ENCODE measurements at regions not wholly inside any gene's neighbourhood (a gene's known extent, or its start where the extent isn't known, plus 50 kb on each side); places are given as distances from the start of the nearest gene placed in this dataset.
"Not testable (repeated sequence)": the region's sequence is repeated elsewhere in the genome, so short reads cannot be mapped to it uniquely, and the experiment has no call there.

DNA sequence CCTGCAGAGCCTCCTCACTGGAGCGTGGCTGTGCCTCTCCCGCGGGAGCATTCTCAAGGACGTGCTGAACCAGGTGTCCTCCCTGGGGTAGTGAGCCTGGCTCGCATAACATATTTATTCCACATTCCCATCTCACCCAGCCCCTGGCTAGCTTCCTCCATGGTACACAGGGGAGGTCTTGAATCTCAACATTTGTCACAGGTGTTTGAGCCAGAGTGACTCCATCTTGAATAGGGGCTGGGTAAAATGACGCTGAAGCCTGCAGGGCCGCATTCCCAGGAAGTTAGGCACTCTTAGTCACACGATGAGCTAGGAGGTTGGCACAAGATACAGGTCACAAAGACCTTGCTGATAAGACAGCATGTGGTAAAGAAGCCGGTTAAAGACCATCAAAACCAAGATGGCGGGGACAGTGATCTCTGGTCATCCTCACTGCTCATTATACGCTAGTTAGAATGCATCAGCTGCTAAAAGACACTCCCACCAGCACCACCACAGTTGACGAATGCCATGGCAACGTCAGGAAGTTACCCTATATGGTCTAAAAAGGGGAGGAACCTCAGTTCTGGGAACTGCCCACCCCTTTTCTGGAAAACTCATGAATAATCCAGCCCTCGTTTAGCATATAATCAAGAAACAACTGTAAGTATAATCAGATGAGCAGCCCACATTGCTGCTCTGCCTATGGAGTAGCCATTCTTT lies 273.8 kb upstream of the IRX4 start:
- DNase-seq: no peak

DNA sequence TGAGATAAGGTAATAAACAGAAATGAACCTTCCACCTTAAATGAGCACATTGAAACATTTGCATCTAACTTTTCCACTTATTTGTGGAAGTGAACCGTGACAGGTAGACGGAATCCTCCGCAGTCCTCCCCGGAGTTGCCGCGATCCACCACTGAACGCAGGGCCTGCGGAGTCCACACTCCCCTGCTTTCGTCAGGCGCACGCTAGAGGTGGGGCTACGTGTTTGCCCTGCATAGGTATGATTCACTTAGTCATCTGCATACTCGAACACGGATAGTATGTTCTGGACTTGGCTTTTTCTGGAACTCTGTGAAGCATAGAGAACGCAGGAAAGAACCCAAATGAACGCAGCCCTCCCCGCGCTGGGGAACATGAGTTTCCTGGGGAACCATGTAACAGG lies 272.8 kb upstream of the IRX4 start:
- no peak for DNase-seq

DNA sequence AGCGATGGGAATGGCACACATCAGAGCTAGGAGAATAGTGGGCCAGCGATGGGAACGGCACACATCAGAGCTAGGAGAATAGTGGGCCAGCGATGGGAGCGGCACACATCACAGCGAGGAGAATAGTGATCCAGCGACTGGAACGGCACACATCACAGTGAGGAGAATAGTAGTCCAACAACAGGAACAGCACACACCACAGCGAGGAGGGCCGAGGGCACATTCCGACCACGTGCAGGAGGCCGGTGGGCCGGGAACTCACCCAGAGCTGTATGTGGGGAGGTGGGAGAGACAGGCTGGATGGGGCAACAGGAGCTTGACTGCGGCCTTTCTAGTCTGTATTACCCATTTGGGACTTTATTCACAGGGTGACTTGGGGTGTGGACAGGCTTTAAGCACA lies 271.1 kb upstream of the IRX4 start:
- no peak for DNase-seq

DNA sequence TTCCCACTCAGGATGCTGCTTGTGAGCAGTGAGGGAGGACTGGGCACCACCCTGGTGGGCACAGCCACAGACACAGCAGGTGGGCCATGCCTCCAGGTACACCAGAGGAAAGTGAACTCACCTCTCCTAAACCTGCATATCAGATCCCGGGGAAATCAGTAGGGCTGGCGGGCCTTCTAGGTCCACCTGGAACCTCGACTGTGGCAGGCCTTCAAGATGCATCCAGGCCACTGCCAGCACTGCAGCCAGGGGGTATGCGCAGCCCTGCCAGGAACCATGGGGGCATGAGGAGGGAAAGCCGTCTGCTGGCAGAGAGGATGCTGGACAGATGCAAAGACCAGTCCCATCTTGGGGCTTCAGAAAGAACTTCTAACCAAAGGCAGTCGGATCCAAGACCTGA lies 270.6 kb upstream of the IRX4 start:
- DNase-seq: no peak

DNA sequence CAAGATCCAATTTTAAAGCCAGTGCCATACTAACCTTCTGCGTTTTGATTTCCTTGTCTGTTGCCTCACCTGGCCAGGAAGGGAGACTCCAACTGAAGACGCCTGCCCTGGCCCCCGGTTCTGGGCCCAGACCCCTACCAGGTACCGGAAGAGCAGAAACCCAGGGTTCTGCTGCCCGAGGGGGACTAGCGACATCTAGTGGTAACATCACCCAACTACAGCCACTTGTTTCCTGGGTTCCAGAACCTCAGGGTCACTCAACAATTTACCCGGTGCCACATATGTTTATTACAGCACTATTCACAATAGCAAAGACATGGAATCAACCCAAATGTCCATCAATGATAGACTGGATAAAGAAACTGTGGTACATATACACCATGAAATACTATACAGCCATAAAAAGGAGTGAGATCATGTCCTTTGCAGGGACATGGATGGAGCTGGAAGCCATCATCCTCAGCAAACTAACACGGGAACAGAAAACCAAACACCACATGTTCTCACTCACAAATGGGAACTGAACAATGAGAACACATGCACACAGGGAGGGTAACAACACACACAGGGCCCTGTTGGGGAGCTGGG lies 268.7 kb upstream of the IRX4 start:
- DNase-seq: not testable (repeated sequence)

DNA sequence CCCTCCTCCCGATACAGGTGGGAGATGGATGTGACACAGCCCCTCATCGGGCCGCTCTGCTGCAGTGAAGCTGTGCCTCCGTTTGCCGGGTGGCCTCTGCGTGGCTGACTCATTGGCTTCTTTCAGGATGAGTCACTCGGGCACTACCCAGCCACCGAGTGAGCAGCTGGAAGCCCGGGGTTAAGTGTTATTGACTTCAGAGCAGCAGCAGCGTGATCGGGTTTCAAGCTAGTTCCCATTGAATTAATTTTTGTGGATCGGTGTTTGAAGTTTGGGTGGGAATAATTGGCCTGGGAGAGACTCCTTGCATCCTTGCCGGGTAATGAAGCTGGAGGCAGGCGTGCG lies 266.4 kb upstream of the IRX4 start:
- no peak for DNase-seq

DNA sequence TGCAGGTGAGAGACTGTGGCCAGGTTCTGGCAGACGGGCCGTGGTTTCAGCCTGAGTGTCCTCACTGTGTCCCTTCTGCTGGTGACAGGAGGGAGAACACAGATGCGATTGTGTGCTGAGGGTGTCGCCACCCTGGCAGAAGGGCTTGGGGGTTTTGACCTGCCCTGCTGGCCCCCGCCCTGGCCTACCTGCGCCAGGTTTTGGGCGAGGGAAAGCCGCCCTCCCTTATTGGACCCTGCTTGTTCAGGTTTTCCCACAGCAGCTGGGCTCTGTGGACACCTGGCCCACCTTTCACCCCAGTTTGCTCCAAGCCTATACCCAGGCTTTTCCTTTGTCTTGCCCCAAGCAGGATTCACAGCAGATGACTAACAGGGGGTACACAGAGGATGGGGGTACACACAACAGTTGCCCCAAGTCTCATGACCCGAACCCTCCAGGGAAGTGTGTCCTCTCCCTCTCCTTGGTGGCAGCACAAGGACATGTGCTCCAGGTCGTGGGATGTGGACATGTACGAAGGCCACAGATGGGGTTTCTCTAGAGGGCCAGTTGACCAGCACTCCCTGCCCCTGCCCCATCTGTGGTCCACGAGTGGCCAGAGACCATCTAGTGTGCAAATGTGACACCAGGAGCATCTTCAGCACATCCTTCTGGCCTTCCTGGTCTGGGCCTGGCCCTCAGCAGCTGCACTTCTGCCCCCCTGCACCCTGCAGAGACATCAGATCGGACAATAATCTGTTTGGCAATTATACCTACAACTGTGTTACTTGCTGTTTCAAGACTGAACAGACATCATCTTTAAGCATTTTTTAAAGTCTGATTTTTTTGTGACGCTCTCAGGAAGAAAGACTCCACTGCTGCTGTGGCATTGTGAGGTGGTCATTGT lies 265.8 kb upstream of the IRX4 start:
- DNase-seq: no peak

DNA sequence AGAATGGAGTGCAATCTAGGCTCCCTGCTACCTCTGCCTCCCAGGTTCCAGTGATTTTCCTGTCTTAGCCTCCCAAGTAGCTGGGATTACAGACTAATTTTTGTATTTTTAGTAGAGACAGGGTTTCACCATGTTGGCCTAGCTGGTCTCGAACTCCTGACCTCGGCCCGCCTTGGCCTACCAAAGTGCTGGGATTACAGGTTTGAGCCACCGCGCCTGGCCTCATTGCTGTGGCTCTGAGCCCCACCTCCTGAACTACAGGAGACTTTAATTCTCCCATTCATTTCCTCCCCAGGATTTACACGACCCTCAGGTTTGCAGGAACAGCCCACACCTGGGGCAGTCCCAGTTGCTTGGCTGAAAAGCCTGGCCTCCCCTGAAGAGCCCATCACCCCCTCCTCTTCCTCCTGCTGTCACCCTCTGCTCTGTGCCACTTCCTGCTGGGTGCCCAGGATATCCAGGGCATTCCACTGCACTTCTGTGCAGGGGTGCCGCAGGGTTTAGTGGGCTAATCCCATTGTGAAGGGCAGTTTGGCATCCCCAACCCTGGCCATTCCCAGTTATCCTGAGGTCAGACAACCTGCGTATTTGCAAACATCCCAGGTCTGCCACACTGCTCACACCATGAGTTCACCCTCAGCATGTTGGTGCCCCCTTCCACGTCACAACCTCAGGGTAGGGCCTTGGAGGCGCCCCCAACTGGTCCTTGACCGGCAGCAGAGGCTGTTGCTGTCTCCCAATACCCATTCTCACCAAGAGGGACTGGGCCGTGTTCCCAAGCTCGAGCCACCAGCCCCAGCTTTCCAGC lies 265.0 kb upstream of the IRX4 start:
- DNase-seq: no peak

DNA sequence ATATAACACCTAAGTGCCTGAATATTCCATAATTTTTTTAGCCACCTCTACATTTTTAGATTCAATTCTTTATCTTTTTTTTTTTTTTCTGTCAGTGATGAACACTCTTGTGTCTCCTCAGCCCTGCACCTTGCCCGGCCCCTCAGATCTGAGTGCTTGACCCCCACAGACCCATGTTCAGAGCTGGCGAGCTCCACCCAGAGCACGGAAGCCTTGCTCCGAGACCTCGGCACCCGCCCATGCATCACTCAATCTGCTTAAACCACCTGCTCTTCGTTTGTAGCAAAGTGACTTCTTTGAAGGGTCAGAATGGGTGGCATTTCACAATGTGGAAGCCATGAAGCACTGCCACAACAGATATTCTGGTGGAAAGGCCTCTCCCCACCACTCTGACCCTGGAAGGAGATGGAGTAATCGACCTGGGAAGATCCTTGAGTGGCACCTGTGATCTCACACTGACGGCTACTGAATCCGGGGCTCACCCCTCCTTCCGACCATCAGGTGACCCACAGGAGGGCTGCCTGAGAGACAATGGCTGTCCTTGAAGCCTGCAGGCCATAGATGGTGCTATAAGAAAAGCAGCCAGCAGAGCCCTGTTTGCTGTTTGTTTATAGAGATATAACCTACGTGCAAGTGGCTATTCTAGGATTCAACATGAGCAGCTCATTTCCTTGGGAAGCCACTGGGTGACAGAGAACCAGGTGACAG lies 261.1 kb upstream of the IRX4 start:
- no peak for DNase-seq

DNA sequence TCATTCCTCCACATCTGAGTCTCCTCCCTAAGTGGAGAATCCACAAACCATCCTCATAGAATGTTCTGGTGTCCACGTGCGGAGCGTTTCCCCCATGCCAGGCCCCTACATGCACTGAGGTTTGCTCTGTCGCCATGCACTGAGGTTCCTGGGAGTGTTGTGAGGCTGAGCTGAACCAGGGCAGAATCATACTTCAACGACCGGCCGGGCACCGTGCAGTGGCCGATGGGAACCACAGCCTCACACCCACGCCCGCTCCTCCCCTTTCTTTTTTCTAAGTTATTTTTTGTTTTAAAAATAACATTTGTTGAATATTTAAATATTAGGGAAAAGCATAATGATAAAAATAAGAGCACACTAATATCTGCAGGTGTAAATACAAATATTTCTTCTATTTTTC lies 260.4 kb upstream of the IRX4 start:
- DNase-seq: no peak

DNA sequence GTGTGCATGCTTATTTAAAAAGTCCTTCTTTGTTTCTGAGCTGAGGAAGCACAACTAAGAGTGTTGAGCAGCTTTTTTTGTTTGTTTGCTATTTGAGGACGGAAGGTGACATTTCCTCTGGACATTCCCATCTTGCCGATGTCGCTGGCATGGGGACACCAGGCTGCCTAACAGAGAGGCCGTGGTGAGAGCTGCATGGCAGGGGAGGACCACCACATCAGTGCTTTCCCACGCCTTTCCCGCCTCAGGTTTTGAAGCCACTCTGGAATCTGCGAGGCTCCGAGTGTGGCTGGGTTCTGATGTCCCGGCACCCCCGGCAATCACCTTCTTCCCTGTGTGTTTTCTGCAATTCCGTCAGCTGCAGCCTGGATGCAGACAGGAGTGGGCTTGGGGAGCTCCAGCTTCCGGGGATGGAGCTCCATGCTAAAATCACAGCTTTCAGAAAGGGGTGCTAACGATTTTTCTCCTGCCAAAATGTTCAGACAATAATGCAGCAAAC lies 259.8 kb upstream of the IRX4 start:
- DNase-seq: no peak

DNA sequence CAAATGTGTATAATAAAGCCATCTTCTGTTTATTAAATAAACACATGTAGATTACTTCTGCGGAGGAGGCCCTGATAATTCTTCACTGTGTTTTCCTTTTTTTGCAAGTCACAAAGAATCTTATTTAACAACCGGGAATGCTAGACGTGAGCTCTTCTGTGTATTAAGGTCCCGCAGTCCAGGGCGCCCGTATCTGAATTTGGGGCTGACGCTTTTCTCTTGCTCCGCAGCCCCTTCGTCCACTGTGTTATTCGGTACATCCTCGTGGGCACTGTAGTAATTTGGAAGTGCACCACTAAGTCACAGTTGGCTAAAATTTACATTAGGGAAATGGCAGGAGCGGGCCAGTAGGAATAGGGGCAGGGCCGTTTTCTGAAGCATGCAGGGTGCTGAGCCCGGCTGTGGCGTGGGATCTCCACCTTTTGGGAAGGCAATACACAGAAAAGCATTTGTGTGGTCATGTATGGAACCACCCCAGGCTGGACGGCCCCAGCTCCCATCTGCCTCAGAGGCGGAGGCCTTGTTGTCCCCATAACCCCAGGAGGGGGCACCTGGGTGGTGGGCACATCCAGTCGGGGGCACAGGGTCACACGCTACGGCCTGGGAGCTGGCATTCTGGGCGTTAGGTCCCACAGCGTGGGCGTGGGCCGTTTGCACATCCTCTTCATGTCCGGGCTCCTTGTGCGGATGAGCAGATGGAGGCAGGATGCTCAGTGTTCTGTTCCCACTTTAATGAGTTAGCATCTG lies 258.7 kb upstream of the IRX4 start:
- no peak for DNase-seq

DNA sequence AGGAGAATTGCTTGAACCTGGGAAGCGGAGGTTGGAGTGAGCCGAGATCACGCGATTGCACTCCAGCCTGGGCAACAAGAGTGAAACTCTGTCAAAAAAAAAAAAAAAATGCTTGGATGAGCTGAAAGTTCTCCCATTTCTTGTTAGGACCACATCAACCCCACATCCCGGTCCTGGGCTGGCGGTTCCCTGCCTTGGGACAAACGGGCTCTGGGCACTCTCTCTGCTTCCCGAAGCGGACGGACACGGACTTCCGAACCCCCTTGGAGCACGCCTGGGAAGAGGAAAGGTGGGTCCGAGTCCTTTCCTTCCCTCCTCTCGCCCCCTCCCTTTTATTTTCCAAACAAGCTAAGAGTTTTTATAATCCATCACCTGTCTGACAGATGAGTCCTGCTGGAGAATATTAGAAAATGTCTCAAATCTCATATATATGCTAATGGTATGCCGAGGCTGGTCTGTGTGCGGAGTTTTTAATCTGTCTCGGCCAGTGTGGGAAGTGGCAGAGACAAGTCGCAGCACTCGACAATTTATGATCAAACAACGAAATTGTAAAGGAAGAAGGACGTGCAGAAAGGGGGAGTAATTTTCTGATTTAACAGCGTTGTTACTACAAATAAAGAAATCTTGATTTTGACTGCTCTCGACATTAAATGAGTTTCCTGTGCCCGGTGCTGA lies 257.9 kb upstream of the IRX4 start:
- no peak for DNase-seq

DNA sequence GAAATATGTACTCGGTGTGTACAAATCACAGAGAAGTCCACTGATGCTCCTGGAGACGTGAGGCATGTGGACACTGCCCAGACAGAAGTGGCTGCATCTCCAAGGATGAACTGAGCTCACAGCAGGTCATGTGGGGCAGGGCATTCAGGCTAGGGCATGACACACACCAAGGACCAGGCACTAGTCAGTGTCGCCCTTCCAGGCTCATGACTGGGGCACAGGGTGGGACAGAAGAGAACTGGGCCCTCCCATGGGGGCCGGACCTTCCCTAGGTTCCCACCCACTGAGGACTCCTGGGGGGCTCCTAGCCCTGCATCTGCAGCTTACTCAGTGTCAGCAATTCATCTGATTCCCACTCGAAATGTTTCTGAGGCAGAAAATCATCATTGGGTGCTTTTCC lies 256.8 kb upstream of the IRX4 start:
- no peak for DNase-seq

DNA sequence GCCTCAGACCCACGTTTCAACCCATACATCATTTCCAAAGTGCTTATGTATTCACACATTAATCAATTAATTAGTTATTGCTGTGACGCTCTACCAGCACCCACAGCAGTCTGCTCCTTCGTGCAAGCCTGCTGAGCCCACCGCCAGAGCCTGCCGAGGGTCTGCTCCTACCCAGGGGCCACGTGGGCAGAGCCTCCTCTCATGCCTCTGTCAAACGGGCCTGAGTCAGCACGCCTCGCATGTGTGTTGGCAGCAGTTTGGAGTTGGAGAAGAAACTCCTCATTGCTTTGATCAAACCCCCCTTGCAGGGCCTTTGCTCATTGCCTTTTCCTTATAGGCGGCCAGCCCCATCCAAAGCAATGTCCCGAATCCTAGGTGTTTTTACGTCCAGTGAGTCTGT lies 256.2 kb upstream of the IRX4 start:
- no peak for DNase-seq

DNA sequence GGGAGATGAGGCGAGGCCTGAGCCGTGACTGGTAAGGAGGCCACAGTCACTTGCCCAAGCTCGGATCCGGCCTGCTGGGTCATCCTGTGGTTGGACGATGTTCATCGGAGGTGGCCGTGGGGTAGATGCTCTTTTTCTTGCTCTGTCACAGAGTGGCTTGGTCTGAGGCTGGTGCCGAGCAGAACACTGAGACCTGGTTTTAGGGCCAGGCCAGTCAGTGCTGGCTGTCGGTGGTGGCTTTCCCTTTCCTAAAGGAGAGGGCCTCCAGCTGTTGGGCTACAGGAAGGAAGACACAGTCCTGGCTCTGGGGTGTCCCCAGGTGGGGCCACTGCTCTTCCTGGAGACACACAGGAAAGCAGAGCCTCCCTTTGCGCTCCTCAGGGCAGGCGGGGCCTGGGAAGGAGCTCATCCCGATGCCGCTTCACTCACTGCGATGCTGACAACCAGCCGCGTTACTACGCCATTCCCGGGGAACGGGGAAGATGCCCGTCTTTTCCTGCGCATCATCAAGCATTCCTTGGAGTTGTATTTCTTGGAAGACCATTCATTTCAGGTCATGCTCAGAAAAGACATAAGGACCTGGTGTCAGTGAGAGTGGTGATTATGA lies 254.8 kb upstream of the IRX4 start:
- no peak for DNase-seq

DNA sequence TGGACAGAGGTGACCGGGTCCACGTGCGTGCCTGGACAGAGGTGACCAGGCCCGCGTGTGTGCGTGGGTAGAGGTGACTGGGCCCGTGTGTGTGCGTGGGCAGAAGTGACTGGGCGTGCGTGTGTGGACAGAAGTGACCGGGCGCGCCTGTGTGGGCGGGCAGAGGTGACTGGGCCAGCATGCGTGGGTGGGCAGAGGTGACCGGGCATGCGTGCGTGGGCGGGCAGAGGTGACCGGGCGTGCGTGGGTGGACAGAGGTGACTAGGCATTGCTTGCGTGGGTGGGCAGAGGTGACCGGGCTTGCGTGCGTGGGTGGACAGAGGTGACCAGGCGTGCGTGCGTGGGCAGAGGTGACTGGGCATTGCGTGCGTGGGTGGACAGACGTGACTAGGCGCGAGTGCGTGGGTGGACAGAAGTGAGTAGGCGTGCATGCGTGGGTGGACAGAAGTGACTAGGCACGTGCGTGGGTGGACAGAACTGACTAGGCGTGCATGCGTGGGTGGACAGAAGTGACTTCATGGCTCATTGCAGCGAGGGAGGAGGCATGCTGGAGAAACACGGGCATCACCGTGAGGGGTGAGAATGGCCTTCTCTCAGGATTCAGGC lies 254.1 kb upstream of the IRX4 start:
- peak in 4 of 56 donors; percentile 55 to 70 (median 65) for DNase-seq

DNA sequence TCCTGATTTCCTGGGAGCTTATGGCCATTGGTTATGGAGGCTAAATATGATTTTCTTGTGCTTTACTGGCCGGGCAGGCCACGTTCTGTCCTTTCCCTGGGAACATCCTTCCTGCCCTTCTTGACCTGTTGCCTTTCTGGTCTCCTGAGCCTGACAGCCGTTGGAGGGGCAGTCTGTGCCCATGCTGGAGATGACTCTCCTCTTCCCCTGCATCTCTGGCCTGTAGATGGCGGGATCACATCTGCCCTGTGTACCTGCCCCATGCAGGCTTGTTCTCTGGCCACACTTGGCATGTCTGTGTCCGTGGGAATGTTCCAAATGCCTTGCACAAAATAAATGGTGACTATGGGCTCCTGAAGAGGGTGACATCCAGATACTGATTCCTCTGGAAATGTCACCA lies 253.1 kb upstream of the IRX4 start:
- DNase-seq: no peak

DNA sequence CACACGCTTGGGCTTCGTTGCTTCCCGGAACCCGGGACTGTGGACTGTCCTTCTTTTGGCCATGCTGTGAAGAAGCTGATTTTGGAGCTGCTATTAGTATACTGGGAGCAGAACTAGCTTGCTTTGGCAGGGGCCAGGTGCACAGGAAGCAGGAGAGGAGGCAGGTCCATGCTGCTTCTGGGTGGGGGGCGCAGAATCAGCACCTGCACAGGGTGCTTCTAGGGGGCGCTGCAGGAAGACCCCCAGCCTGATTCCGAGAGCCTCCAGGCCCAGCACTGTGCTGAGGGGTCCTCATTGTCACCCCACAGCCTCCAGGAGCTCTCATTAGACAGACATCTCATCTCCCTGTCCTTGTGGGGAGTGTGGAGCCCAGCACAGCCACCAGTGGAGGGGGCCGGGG lies 252.6 kb upstream of the IRX4 start:
- DNase-seq: no peak
